ENCODE measurements at regions not wholly inside any gene's neighbourhood (a gene's known extent, or its start where the extent isn't known, plus 50 kb on each side); places are given as distances from the start of the nearest gene placed in this dataset.

DNA sequence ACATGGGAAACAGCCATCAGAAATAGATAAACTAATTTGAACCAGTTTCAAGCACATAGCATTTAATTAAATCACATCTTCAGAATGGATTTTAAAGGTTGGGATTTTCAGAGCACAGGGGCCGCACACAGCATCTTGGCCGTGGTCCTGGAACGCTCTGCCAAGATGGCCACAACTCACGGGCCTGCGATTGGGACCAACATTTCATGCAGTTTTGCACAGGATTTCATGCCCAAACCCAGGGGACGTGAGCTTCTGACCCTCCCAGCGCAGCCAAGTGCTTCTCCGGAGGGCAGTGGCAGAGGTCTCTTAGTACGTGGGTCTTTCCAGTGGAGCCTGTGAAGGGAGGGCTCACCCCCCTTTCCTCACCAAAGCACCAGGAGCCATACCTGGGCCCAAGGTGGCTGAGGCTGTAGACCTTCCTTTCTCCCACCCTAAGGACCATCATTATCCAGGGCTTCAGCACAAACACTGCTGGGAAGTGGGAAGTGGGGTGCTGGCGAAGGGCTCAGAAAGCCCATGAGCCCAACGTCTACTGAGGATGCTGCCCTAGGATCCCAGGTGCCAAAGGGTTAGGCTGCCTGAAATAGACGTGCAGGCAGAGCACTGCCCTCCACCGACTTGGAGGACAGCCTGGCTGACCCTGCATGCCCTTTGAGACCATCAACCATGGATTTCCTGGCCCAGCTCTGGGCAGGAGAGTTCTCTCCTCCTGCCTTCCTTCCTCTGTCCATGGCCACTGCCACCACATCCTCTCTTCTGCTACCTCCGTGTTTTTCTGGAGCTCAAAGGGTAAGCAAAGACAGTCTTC is 611.2 kb upstream of the MGMT start:
- Histone ChIP-seq H3K9me3 (ENCODE audit: control insufficient read depth in 4 of 4, insufficient read depth in 3 of 4, low read length in 3 of 4) (no peaks in the 10 kb centered on the region), H3K9ac (ENCODE audit: insufficient read depth in 1 of 2, low read length in 2 of 2) (no peak overlapping the region), H3K36me3 (ENCODE audit: control insufficient read depth in 4 of 4, insufficient read depth in 4 of 4, low read length in 4 of 4) (no peaks in the 10 kb centered on the region), H3K27ac (ENCODE audit: low read depth in 1 of 2, low read length in 1 of 2) (no peak overlapping the region), H3K4me3 (no peak overlapping the region), H3K27me3 (ENCODE audit: control insufficient read depth in 3 of 3, insufficient read depth in 3 of 3, low read length in 2 of 3) (no peaks in the 10 kb centered on the region), H3K4me1 (ENCODE audit: control insufficient read depth in 5 of 5, insufficient read depth in 5 of 5, low read length in 5 of 5) (peaks cover 0 to 31% (median 13%) of the 10 kb centered on the region in 5 donors)
- 78 to 82% methylated on average over 14 of the region's 14 CpGs for WGBS, 2 donors
- TF ChIP-seq, protein P1, sequence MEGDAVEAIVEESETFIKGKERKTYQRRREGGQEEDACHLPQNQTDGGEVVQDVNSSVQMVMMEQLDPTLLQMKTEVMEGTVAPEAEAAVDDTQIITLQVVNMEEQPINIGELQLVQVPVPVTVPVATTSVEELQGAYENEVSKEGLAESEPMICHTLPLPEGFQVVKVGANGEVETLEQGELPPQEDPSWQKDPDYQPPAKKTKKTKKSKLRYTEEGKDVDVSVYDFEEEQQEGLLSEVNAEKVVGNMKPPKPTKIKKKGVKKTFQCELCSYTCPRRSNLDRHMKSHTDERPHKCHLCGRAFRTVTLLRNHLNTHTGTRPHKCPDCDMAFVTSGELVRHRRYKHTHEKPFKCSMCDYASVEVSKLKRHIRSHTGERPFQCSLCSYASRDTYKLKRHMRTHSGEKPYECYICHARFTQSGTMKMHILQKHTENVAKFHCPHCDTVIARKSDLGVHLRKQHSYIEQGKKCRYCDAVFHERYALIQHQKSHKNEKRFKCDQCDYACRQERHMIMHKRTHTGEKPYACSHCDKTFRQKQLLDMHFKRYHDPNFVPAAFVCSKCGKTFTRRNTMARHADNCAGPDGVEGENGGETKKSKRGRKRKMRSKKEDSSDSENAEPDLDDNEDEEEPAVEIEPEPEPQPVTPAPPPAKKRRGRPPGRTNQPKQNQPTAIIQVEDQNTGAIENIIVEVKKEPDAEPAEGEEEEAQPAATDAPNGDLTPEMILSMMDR (IDR thresholded peaks at IDR 0.05; ENCODE audit: control extremely low read depth, extremely low read depth), result no peak
- DNase-seq (peak; percentile 38 to 67 (median 57)), ATAC-seq (ENCODE audit: insufficient read depth, low FRiP score) (no peak)

DNA sequence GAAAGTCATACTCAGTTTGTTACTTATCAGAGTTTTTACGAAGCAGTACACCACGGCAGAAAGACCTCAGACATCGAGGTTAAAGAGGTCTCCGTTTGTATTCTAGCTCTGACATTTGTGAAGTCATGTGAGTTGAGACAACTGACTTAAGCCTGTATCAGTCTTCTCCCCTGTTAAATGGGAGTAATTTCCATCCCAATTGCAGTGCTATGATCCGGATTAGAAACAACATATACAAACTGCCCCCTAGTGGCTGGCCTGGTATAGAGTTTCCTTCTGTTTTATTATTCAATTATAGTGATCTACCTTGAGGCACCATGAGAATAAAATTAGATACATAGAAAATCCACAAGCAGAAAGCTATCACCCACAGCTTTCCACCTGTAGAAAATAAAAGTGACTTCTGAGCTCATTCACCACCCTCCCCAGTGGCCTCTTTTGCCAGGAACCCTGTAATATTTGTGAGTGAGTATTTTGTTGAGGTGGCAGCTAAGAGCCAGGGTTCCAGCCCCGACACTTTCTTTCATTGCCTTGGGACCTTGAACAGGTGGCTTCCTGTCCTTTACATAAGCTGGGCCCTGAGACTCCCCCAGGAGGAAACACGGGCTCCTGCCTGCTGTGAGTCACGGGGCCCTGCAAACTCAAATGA is 607.2 kb upstream of the MGMT start:
- TF ChIP-seq, protein P1 (IDR thresholded peaks at IDR 0.05; ENCODE audit: control extremely low read depth, extremely low read depth), result peak; percentile 10
- Histone ChIP-seq H3K9ac (ENCODE audit: insufficient read depth in 1 of 2, low read length in 2 of 2) (no peak overlapping the region), H3K4me1 (ENCODE audit: control insufficient read depth in 5 of 5, insufficient read depth in 5 of 5, low read length in 5 of 5) (peaks cover 0 to 14% (median 7%) of the 10 kb centered on the region in 5 donors), H3K9me3 (ENCODE audit: control insufficient read depth in 4 of 4, insufficient read depth in 3 of 4, low read length in 3 of 4) (peaks cover 0 to 2% (median 0%) of the 10 kb centered on the region in 4 donors), H3K27me3 (ENCODE audit: control insufficient read depth in 3 of 3, insufficient read depth in 3 of 3, low read length in 2 of 3) (no peaks in the 10 kb centered on the region), H3K27ac (ENCODE audit: low read depth in 1 of 2, low read length in 1 of 2) (no peak overlapping the region), H3K4me3 (no peak overlapping the region), H3K36me3 (ENCODE audit: control insufficient read depth in 4 of 4, insufficient read depth in 4 of 4, low read length in 4 of 4) (no peaks in the 10 kb centered on the region)
- no peak for DNase-seq
- no peak for ATAC-seq (ENCODE audit: insufficient read depth, low FRiP score)
- 73 to 75% methylated on average over 8 of the region's 8 CpGs for WGBS, 2 donors

GRCh38 chr10:128860574-128860973 is 606.5 kb upstream of the MGMT start:
- Histone ChIP-seq H3K4me3 (no peak overlapping the region), H3K27ac (ENCODE audit: low read depth in 1 of 2, low read length in 1 of 2) (no peak overlapping the region), H3K36me3 (ENCODE audit: control insufficient read depth in 4 of 4, insufficient read depth in 4 of 4, low read length in 4 of 4) (no peaks in the 10 kb centered on the region), H3K9me3 (ENCODE audit: control insufficient read depth in 4 of 4, insufficient read depth in 3 of 4, low read length in 3 of 4) (peaks cover 0 to 2% (median 0%) of the 10 kb centered on the region in 4 donors), H3K4me1 (ENCODE audit: control insufficient read depth in 5 of 5, insufficient read depth in 5 of 5, low read length in 5 of 5) (peaks cover 0 to 9% (median 6%) of the 10 kb centered on the region in 5 donors), H3K27me3 (ENCODE audit: control insufficient read depth in 3 of 3, insufficient read depth in 3 of 3, low read length in 2 of 3) (no peaks in the 10 kb centered on the region), H3K9ac (ENCODE audit: insufficient read depth in 1 of 2, low read length in 2 of 2) (no peak overlapping the region)
- TF ChIP-seq, protein P1 (IDR thresholded peaks at IDR 0.05; ENCODE audit: control extremely low read depth, extremely low read depth), result no peak
- DNase-seq (no peak), ATAC-seq (ENCODE audit: insufficient read depth, low FRiP score) (no peak)
- 77 to 78% methylated on average over 9 of the region's 9 CpGs for WGBS, 2 donors

Data from lung (tissue), 11 donors.